K562 (cell line): ENCODE measurements at regions not wholly inside any gene's neighbourhood (a gene's known extent, or its start where the extent isn't known, plus 50 kb on each side); places are given as distances from the start of the nearest gene placed in this dataset.

Experiments used
- BACH1 ChIP-seq: fragments of 200-800 bp; sonication (Bioruptor generic); IDR thresholded peaks from 2 replicates; pipeline ENCODE4 v1.6.1; 2016; ENCODE audit warnings: missing genetic modification characterization, missing compliant biosample characterization
- GATAD2B ChIP-seq: fragments of 450-650 bp; IDR thresholded peaks from 2 replicates; pipeline ENCODE4 v1.6.1; 2017; ENCODE audit warnings: mild to moderate bottlenecking, borderline replicate concordance
- SMARCE1 ChIP-seq: fragments of 450-650 bp; IDR thresholded peaks from 2 replicates; pipeline ENCODE4 v1.7.1; 2016; ENCODE audit warnings: mild to moderate bottlenecking
- ZFX ChIP-seq: sonication (generic); formaldehyde crosslinking; IDR thresholded peaks from 2 replicates; pipeline ENCODE4 v1.8.0; 2022; ENCODE audit warnings: mild to moderate bottlenecking, missing genetic modification reagents, moderate library complexity
- ZNF354B ChIP-seq: fragments of 250-450 bp; sonication (Bioruptor Pico); IDR thresholded peaks from 2 replicates; pipeline ENCODE4 v1.4.0; 2020

DNA sequence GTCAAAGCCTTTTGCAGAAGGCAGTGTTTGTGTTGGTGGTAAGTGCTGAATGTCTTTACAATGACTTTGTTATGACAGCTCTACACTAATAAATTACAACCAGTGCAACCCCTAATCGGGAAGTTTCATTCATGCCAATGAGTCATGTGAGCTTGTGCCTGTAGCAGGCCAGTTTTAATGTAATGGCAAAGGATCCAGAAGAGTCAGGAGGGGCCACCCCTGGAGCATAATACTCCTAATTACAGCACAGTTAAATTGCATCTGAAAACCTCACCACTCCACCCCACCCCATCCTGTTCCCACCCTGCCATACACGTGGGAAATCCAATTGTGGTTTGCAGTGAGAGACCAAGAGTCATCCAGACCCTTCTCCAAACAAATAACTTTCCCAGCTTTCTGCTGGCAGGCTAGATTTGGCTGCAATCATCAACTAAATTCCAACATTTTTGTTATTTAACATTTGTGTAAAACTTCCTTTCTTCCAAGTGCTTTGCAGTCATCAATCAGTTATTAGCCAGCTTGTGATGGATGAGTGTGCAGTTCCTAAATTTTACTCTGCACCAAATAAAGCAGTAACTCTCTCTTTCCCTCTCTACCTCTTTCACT lies 277.3 kb upstream of the FAT3 start:
- TF ChIP-seq GATAD2B (no peak), ZFX (no peak), ZNF354B (CRISPR knock-in tag) (no peak), BACH1 (tag) (no peak), SMARCE1 (no peak)
